Non-pigmented ciliary epithelial cell (primary cell): ENCODE measurements at regions not wholly inside any gene's neighbourhood (a gene's known extent, or its start where the extent isn't known, plus 50 kb on each side); places are given as distances from the start of the nearest gene placed in this dataset.
"Not testable (repeated sequence)": the region's sequence is repeated elsewhere in the genome, so short reads cannot be mapped to it uniquely, and the experiment has no call there.

Experiments used
- DNase-seq: peaks from one replicate; pipeline ENCODE4 v3.0.0-alpha.2; 2010; ENCODE audit warnings: low read depth

- no peak for DNase-seq
Measured at GRCh38 chr7:46625032-46625431, 704.0 kb upstream of the IGFBP3 start.

GRCh38 chr7:46622251-46622650, 701.2 kb upstream of the IGFBP3 start:
- DNase-seq, result no peak

- no peak for DNase-seq
Measured at GRCh38 chr7:46619723-46620310, 698.7 kb upstream of the IGFBP3 start.

- no peak for DNase-seq
Measured at GRCh38 chr7:46616636-46617035, 695.6 kb upstream of the IGFBP3 start.

GRCh38 chr7:46613551-46613950, 692.5 kb upstream of the IGFBP3 start:
- DNase-seq, result no peak

- DNase-seq, result no peak
Measured at GRCh38 chr7:46613116-46613515, 692.0 kb upstream of the IGFBP3 start.

- DNase-seq, result no peak
Measured at GRCh38 chr7:46611508-46611907, 690.4 kb upstream of the IGFBP3 start.

- no peak for DNase-seq
Measured at GRCh38 chr7:46610746-46611145, 689.7 kb upstream of the IGFBP3 start.

GRCh38 chr7:46607176-46607575, 686.1 kb upstream of the IGFBP3 start:
- DNase-seq, result no peak

- DNase-seq, result no peak
Measured at GRCh38 chr7:46606761-46607160, 685.7 kb upstream of the IGFBP3 start.

GRCh38 chr7:46604241-46604661, 683.2 kb upstream of the IGFBP3 start:
- no peak for DNase-seq

- no peak for DNase-seq
Measured at GRCh38 chr7:46603780-46604179, 682.7 kb upstream of the IGFBP3 start.

GRCh38 chr7:46603296-46603752, 682.3 kb upstream of the IGFBP3 start:
- no peak for DNase-seq

- no peak for DNase-seq
Measured at GRCh38 chr7:46600340-46600739, 679.3 kb upstream of the IGFBP3 start.

GRCh38 chr7:46594831-46595230, 673.8 kb upstream of the IGFBP3 start:
- not testable (repeated sequence) for DNase-seq

GRCh38 chr7:46590918-46591905, 670.1 kb upstream of the IGFBP3 start:
- not testable (repeated sequence) for DNase-seq

GRCh38 chr7:46589286-46589685, 668.2 kb upstream of the IGFBP3 start:
- no peak for DNase-seq

GRCh38 chr7:46586406-46586805, 665.3 kb upstream of the IGFBP3 start:
- DNase-seq, result no peak

- no peak for DNase-seq
Measured at GRCh38 chr7:46583656-46584055, 662.6 kb upstream of the IGFBP3 start.

- DNase-seq, result no peak
Measured at GRCh38 chr7:46581268-46581667, 660.2 kb upstream of the IGFBP3 start.

GRCh38 chr7:46580766-46581165, 659.7 kb upstream of the IGFBP3 start:
- no peak for DNase-seq

GRCh38 chr7:46577394-46577793, 656.3 kb upstream of the IGFBP3 start:
- DNase-seq, result no peak

- DNase-seq, result no peak
Measured at GRCh38 chr7:46576950-46577349, 655.9 kb upstream of the IGFBP3 start.
